GM23338 (cell line): ENCODE measurements at regions not wholly inside any gene's neighbourhood (a gene's known extent, or its start where the extent isn't known, plus 50 kb on each side); places are given as distances from the start of the nearest gene placed in this dataset.

Experiments used
- POLR2AphosphoS5 ChIP-seq: IDR thresholded peaks from 2 replicates; pipeline ENCODE4 v1.6.1; 2016; ENCODE audit warnings: antibody characterized with exemption, low read depth
- STAT1 ChIP-seq: IDR thresholded peaks from one replicate; pipeline ENCODE4 v1.6.1; 2016; ENCODE audit warnings: antibody characterized with exemption; ENCODE audit not compliant: unreplicated experiment
- TF ChIP-seq, protein P1 (sequence below): fragments of 250-450 bp; sonication (Bioruptor Pico); IDR thresholded peaks from 2 replicates; pipeline ENCODE4 v1.5.0; 2020; ENCODE audit warnings: mild to moderate bottlenecking, moderate library complexity
- TF ChIP-seq, protein P2 (sequence below), 2 experiments: fragments of 200-600 bp in 1 of 2; sonication (generic) in 1 of 2; conservative IDR thresholded peaks; 2 replicates each; pipeline versions ENCODE4 v1.5.1 to v1.6.1; 2016 to 2017; ENCODE audit warnings: antibody characterized with exemption in 2 of 2, low read depth in 2 of 2, mild to moderate bottlenecking in 2 of 2, moderate library complexity in 1 of 2
- TF ChIP-seq, protein P3 (sequence below): IDR thresholded peaks from one replicate; pipeline ENCODE4 v1.6.1; 2018; ENCODE audit warnings: antibody characterized with exemption; ENCODE audit not compliant: unreplicated experiment

DNA sequence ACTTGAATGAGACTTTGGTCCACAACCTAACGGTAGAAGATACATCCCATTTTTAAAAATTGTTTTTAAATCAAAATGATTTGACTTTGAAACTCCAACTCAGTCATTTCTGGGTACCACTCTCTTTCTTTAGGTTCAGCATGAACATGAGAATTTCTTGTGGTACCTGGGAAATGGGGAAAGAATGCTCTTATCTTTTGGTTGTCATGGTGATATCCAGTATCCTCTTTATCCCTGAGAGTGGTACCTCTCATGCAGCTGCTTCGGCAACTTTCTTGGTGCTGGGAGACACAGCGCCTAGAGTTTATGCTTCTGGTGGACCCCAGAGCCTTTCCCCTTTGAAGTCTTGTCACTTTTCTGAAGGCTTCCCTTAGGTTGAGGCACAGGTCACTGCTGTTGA is 465.1 kb upstream of the FAT1 start (continued):
- TF ChIP-seq, protein P1, sequence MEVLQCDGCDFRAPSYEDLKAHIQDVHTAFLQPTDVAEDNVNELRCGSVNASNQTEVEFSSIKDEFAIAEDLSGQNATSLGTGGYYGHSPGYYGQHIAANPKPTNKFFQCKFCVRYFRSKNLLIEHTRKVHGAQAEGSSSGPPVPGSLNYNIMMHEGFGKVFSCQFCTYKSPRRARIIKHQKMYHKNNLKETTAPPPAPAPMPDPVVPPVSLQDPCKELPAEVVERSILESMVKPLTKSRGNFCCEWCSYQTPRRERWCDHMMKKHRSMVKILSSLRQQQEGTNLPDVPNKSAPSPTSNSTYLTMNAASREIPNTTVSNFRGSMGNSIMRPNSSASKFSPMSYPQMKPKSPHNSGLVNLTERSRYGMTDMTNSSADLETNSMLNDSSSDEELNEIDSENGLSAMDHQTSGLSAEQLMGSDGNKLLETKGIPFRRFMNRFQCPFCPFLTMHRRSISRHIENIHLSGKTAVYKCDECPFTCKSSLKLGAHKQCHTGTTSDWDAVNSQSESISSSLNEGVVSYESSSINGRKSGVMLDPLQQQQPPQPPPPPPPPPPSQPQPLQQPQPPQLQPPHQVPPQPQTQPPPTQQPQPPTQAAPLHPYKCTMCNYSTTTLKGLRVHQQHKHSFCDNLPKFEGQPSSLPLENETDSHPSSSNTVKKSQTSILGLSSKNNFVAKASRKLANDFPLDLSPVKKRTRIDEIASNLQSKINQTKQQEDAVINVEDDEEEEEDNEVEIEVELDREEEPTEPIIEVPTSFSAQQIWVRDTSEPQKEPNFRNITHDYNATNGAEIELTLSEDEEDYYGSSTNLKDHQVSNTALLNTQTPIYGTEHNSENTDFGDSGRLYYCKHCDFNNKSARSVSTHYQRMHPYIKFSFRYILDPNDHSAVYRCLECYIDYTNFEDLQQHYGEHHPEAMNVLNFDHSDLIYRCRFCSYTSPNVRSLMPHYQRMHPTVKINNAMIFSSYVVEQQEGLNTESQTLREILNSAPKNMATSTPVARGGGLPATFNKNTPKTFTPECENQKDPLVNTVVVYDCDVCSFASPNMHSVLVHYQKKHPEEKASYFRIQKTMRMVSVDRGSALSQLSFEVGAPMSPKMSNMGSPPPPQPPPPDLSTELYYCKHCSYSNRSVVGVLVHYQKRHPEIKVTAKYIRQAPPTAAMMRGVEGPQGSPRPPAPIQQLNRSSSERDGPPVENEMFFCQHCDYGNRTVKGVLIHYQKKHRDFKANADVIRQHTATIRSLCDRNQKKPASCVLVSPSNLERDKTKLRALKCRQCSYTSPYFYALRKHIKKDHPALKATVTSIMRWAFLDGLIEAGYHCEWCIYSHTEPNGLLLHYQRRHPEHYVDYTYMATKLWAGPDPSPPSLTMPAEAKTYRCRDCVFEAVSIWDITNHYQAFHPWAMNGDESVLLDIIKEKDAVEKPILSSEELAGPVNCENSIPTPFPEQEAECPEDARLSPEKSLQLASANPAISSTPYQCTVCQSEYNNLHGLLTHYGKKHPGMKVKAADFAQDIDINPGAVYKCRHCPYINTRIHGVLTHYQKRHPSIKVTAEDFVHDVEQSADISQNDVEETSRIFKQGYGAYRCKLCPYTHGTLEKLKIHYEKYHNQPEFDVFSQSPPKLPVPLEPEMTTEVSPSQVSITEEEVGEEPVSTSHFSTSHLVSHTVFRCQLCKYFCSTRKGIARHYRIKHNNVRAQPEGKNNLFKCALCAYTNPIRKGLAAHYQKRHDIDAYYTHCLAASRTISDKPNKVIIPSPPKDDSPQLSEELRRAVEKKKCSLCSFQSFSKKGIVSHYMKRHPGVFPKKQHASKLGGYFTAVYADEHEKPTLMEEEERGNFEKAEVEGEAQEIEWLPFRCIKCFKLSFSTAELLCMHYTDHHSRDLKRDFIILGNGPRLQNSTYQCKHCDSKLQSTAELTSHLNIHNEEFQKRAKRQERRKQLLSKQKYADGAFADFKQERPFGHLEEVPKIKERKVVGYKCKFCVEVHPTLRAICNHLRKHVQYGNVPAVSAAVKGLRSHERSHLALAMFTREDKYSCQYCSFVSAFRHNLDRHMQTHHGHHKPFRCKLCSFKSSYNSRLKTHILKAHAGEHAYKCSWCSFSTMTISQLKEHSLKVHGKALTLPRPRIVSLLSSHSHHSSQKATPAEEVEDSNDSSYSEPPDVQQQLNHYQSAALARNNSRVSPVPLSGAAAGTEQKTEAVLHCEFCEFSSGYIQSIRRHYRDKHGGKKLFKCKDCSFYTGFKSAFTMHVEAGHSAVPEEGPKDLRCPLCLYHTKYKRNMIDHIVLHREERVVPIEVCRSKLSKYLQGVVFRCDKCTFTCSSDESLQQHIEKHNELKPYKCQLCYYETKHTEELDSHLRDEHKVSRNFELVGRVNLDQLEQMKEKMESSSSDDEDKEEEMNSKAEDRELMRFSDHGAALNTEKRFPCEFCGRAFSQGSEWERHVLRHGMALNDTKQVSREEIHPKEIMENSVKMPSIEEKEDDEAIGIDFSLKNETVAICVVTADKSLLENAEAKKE (CRISPR knock-in tag) = no peak
- TF ChIP-seq POLR2AphosphoS5 (no peak), STAT1 (no peak)
- TF ChIP-seq, protein P2, sequence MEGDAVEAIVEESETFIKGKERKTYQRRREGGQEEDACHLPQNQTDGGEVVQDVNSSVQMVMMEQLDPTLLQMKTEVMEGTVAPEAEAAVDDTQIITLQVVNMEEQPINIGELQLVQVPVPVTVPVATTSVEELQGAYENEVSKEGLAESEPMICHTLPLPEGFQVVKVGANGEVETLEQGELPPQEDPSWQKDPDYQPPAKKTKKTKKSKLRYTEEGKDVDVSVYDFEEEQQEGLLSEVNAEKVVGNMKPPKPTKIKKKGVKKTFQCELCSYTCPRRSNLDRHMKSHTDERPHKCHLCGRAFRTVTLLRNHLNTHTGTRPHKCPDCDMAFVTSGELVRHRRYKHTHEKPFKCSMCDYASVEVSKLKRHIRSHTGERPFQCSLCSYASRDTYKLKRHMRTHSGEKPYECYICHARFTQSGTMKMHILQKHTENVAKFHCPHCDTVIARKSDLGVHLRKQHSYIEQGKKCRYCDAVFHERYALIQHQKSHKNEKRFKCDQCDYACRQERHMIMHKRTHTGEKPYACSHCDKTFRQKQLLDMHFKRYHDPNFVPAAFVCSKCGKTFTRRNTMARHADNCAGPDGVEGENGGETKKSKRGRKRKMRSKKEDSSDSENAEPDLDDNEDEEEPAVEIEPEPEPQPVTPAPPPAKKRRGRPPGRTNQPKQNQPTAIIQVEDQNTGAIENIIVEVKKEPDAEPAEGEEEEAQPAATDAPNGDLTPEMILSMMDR (conservative IDR thresholded peaks at IDR 0.05; ENCODE audit: low read depth in 2 of 2) = no peak
- TF ChIP-seq, protein P3, sequence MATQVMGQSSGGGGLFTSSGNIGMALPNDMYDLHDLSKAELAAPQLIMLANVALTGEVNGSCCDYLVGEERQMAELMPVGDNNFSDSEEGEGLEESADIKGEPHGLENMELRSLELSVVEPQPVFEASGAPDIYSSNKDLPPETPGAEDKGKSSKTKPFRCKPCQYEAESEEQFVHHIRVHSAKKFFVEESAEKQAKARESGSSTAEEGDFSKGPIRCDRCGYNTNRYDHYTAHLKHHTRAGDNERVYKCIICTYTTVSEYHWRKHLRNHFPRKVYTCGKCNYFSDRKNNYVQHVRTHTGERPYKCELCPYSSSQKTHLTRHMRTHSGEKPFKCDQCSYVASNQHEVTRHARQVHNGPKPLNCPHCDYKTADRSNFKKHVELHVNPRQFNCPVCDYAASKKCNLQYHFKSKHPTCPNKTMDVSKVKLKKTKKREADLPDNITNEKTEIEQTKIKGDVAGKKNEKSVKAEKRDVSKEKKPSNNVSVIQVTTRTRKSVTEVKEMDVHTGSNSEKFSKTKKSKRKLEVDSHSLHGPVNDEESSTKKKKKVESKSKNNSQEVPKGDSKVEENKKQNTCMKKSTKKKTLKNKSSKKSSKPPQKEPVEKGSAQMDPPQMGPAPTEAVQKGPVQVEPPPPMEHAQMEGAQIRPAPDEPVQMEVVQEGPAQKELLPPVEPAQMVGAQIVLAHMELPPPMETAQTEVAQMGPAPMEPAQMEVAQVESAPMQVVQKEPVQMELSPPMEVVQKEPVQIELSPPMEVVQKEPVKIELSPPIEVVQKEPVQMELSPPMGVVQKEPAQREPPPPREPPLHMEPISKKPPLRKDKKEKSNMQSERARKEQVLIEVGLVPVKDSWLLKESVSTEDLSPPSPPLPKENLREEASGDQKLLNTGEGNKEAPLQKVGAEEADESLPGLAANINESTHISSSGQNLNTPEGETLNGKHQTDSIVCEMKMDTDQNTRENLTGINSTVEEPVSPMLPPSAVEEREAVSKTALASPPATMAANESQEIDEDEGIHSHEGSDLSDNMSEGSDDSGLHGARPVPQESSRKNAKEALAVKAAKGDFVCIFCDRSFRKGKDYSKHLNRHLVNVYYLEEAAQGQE = no peak
